Fibroblast of upper back skin (primary cell): ENCODE measurements at regions not wholly inside any gene's neighbourhood (a gene's known extent, or its start where the extent isn't known, plus 50 kb on each side); places are given as distances from the start of the nearest gene placed in this dataset.
"Not testable (repeated sequence)": the region's sequence is repeated elsewhere in the genome, so short reads cannot be mapped to it uniquely, and the experiment has no call there.

Experiments
- DNase-seq: peaks from one replicate; pipeline ENCODE4 v3.0.0-alpha.2; 2013

DNA sequence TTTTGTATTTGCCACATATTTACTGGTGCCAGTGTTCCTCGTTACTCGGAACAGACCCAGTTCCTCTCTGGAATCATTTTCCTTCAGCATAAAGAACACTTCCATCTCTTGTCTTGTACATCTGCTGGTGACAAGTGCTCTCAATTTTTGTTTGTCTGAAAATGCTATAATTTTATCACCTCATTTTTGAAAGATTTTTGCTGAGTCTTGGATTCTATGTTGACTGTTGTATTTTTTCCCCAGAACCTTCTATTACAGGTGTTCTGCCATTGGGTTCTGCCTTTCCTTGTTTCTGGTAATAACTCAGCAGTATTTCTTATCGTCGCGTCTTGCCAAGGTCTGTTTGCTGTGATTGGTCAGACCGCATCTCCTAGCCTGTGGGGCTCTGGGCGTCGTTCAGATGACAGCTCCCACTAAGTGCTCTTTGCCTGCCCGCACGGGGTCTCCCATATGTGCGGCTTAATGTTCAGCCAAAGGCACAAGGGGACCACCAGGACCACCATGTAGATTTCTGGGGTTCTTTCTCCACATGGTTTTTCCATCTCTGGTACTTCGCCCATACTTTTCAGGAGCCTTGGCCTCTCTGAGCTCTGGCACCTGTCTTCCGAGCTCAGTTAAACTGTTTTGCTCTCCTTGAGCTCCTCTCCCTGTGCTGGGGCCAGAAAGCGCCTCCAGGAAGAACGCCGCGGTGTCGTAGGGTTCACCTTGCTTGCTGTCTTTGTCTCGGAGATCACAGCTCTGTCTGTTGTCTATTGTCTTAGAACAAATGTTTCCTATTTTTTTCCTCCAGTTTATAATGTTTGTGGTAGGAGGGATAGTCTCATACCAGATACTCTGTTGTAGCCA lies 80.0 kb downstream of the METRNL start:
- DNase-seq = no peak

DNA sequence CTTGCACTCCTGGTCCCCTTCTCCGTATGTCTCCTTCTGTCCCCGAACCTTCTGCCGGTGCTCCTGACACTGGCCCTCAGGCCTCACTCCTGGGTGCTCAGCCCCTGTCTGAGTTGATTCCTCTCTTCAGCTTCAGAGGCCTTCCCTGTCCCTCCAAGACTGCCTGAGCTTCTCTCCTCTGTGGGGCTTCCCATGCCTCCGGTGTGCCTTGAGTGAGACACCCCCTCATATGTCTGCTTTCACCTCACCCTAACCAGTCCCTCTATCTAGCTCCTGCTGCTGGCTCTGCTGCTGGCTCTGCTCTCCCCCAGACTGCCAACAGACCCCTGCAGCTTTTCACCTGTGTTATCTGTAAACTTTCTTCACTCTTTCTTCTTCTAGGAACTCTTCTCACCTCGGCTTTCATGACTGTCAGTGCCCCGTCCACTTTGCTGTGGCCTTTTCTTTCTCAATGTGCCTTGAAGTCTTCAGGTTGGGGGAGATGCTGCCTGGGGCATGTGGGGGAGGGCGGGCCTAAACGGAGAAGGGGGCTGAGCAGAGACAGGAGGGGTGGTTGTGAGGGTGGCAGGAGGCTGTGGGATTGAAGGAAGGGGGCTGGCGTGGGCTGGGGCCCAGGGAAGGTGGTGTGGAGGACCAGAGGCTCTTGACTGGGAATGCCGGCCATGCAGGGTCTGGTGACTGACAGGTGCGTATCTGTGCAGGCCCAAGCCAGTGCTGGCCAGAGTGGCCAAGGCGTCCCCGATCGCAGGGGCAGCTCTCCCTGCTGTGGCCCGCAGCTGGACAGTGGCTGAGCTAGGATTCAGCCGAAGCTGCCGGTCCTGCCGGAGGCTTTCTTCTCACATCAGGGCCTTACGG lies 81.3 kb downstream of the METRNL start:
- no peak for DNase-seq

DNA sequence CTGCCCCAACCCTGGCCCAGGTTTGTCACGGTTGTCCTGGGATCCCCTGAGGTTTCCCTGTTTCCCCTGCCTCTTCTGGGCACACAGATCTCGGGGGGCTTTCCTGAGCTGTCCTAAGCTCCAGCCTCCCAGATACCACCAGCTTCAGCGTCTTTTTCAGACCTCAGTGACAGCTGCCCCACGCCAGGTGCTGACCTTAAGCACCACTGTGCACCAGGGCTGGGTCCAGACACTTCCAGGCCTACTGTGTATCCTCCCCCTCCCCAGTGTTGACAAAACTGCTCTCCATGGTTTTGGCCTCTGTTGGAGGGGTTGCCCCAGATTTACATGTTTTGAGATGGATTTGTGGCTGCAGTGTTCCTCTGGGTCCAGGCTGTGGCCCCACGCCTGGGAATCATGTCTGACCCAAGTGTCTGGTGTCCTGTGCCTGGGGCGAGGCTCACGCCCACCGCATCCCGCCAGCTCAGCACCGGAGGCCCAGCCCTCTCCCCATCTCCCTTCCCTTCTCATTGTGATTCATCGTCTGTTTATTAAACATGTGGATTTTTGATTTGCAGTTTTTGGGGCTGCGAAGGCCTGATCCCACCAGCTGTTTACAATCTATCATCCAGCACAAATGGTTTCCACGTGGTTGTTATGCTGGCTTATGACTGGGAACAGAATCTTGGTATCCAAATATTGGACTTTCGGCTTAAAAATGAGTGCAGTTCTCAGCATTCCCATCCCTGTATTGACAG lies 82.1 kb downstream of the METRNL start:
- DNase-seq = peak; percentile 77

DNA sequence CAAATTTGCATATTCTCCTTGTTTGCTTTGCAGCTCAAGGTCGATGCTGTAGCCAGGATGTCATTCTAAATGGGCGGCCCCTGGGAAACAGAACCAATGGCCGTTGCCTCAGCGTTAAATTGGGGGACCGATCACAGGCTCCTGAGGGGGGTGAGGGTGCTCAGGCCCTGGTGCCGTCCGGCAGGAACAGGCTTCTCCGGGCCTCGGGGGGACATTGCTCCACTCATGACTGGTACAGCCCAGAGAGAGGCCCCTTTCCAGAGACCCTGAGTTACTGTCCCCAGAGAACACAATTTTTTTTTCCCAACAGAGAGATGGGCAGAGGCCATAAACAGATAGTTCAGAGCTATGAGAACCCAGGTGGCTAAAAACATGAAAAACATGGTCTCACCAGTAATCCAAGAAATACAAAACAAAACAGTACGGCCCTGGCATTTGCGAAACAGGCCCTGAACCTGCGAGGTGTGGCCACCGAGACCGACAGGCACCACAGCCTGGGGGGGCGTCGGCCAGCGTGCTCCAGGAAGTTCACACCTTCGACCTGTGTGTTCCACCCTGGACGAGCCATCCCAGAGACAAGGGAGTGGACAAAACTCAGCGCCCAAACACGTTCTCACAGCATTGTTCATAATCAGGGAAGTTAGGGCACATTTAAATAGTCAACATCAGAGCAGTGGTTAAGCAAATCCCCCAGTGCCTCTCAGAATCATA lies 82.8 kb downstream of the METRNL start:
- no peak for DNase-seq

DNA sequence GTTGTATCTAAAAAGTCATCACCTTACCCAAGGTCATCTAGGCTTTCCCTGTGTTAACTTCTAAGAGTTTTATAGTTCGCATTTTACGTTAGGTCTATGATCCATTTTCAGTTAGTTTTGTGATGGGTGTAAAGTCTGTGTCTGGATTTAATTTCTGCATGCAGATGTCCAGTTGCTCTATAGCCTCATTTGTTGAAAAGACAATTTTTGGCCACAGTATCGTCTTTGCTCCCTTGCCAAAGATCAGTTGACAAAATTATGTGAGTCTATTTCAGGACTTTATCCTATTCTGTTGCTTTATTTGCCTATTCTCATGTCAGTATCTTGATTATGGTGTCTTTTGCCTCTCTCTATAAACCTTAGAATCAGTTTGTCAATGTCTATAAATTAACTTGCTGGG lies 85.1 kb downstream of the METRNL start:
- no peak for DNase-seq

DNA sequence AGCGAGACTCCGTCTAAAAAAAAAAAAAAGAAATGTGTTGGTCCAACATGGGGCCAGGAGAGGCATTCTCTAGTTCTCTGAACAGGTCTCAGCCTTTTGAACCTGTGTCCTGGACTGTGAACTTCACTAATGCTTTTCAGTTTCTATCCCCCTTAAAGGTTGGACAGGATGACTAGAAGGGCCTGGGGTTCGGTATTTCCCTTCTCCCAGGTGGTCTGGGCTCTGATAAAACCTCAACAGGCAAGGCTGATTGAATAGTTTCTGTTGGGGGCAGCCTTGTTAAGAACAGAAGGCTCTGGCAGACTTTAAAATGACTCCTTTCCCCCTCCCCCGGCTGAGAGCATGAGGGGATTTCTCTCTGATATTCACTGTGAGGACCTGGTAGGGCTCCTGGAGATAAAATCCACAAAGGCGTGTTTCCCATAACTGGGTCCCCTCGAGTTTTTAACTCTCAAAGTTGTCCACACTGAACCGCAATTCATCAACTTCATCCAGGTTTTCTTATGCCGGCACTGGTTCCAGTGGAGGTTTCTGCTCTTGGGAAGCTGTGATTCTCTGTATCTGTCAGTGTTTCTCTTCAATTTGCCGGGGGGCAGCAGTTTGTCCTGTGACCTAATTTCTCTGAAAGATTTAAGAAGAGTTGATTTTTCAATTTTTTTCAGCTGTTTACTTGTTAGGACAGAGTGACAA lies 91.3 kb downstream of the METRNL start:
- no peak for DNase-seq

DNA sequence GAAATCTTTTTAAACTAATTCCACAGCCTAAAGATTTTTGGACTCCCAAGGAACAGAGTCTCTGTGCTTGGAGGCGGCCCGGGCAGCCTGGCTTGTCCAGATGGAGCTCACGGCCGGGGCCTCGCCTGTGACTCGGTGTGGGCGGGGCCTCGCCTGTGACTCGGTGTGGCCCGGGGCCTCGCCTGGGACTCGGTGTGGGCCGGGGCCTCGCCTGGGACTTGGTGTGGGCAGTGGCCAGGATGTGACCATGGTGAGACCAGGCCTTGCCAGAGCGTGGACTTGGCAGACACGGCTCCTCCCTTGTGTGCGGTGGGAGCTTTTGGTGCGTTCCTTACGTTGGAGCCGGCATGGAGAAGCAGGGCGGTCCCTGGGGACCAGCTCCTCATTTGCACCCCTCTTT lies 92.3 kb downstream of the METRNL start:
- no peak for DNase-seq

DNA sequence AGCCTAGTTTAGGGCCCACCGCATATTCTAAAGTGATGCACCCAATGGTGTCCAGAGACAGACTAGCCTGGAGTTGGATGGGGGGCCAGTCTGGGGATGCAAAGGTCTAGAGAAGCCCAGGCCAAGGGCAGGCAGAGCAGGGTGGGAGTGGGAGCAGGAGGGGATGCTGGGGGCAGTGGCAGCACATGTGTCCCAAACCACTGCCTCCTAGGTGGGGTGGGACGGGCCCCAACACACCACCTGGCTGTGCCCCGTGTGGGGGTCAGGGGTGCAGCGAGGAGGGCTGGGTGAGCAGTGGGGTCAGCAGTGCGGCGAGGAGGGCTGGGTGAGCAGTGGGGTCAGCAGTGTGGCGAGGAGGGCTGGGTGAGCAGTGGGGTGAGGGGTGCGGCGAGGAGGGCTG lies 92.7 kb downstream of the METRNL start:
- DNase-seq = not testable (repeated sequence)

DNA sequence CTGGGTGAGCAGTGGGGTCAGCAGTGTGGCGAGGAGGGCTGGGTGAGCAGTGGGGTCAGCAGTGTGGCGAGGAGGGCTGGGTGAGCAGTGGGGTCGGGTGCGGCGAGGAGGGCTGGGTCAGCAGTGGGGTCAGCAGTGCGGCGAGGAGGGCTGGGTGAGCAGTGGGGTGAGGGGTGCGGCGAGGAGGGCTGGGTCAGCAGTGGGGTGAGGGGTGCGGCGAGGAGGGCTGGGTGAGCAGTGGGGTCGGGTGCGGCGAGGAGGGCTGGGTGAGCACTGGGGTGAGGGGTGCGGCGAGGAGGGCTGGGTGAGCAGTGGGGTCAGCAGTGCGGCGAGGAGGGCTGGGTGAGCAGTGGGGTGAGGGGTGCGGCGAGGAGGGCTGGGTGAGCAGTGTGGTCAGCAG lies 93.2 kb downstream of the METRNL start:
- not testable (repeated sequence) for DNase-seq

DNA sequence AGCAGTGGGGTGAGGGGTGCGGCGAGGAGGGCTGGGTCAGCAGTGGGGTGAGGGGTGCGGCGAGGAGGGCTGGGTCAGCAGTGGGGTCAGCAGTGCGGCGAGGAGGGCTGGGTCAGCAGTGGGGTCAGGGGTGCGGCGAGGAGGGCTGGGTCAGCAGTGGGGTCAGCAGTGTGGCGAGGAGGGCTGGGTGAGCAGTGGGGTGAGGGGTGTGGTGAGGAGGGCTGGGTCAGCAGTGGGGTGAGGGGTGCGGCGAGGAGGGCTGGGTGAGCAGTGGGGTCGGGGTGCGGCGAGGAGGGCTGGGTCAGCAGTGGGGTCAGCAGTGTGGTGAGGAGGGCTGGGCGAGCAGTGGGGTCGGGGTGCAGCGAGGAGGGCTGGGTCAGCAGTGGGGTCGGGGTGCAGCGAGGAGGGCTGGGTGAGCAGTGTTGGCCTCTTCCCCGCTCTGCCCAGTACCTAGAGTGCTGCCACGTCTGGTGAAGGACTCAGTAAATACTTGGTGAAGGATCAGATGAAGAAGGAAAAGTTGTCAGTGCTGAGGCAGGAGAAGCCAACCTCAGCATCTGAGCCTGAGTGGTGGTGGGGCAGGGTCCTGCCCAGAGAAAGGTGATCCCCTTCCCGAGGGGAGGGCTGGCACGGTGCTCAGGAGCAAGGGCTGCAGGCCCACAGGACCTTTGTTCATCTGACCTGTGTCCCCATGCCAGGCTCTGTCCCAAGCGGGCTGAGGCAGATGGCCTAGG lies 93.9 kb downstream of the METRNL start:
- not testable (repeated sequence) for DNase-seq

DNA sequence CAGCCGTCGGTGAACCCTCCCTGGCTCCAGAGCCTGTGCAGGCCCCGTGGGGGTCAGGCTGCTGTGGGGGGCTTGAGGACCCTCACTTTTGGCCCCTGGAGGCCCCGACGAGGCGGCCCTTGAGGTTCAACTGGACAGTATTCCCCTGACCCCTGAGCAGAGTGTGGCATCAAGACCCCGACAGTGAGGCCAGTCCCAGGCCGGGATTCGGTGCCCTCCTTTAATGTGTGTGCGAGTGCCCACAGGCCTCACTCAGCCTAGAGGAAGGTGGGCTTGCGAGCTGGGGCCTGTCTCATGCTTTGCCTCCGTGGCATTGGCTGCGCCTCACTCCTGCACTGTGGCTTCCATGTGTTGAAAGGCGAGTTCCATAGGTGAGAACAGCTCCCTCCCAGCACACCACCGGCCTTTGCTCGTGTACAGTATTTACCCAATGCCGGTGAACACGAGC lies 94.5 kb downstream of the METRNL start:
- no peak for DNase-seq

DNA sequence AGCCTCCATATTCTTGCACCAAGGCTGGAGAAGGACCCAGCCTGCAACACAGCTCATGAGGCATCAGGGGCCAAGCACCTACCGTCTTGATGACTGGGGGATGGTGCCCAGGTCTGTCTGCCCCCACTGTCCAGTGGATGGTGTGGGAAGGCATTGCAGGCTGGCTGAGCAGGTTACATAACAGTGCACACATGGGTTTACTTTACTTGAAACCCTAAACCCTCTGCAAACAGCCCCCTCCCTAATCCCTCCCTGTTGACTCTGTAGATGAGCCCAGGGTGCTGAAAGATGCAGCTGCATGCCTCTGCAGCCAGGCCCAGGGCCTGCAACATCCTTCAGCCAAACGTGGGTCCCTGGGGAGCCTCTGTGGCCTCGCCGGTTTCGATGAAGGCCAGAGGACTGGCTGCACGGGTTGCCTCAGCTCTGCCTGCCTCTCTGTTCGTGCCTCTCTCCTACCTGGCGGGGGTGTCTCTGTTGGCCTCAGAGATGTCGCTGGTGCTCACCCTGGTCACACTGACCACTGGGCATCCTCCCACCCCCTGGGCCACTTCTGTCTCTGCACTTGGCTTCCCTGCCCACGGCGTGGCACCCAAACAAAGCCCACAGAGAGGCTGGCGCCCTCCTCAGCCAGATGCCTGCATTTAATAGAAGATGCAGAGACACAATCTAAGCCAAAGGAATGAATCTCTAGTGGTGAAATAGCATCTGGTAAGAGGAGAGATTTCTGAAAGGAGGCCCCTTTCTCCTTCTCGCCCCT lies 95.1 kb downstream of the METRNL start:
- DNase-seq = peak; percentile 63

DNA sequence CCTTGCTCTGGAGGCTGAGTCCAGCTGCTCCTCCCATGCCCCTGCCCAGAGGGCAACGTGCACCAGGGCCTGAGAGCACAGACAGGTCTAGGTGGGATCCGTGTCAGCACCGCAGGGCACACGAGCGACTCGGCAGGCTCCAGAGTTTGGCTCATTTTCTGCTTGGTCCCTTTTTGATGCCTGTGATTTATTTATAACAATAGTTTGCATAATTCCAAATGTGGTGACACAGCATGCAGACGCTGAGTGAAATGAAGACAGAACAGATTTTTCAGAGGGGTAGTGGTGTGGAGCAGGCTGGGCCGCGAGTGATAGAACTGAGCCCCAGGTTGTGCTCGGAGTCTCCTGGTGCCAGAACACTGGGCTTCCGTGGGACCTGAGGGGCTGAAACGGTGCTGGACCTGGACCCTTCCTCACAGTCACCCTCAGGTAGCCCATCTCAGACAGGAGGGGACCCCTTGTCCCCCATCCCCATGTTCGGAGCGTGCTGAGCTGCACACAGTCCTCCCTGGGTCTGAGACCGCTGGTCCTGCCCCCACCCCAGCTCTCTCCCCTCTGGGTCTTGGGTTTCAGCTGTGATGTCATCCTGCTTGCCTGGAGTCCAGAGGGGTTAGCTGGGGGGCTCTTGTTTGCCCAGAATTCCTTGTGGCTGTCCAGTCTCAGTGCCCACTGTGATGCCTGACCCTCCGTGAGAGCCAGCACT lies 95.9 kb downstream of the METRNL start:
- no peak for DNase-seq

DNA sequence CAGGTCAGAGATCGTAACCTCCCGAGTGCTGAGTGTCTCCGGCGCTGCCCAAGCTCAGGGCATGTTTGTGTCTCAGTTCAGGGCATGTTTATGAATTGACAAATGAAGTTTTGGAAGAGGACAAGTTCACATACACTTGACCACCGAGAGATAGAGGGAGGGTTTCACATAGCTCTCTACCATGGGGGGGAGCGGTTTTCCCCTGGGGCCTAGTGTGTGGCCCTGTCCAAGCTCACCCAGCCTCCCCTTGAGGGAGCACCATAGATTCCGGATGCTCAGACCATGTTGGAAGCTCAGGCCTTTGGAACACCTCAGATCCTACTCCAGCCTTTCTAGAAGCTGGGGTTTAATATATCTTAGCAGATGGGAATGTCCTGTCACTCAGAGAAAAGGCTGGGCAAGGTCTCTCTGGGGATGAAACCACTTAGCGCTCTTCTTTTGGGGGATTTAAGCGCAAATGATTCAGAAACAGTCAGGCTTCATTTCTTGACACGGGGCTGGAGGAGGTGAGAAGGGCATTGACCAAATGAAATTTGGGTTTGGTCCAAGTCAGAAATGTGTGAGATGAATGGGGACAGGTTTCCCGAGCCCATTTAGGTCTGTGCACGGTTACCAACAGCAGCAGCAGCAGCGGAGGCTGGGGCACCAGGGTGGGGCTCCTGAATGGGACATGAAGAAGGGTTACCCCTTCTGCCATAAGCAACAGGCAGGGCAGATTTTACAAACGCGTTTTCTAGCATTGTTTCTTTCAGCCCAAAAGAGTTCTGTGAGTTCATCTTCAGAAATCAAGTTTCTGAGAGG lies 96.6 kb downstream of the METRNL start:
- no peak for DNase-seq

DNA sequence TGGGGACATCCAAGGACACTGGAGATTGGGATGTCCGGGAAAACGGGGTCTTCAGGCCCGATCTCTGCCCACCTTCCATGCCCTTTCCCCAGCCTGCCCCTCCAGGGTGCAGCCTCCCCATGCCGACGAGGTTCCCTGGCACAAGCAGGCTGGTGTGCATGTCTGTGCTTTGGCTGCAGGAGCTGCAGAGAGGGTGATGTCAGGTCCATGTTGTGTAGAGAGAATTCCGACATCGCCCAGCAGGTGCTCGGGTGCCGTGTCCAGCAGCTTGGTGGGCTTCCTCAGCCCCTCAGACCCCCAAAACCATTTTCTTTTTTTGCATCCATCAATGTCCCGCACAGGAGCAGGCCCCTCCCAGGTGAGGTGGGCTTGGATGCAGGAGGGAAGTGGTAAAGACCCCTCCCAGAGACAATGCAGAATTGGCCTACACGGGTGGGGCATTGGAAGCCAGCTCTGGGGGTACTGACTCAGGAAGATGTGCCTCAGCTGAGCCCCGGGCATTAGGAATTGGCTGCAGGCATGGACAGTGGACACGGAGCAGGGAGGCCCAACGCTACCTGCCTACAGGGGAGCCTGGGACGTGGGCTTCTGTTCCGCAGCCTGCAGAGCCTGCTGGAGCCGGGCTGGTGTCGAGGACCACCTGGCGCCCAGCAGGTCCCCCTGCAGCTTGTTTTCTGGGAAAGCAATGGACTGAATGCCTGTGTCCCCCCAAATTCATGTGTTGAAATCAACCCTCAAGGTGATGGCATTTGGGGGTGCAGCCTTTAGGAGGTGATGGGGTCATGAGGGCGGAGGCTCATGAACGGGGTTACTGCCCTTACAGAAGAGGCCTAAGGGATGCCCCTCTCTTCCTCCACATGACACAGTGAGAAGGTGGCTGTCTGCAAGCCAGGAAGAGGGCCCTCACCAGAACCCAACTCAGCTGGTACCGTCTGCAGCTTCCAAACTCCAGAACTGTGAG lies 97.5 kb downstream of the METRNL start:
- no peak for DNase-seq

DNA sequence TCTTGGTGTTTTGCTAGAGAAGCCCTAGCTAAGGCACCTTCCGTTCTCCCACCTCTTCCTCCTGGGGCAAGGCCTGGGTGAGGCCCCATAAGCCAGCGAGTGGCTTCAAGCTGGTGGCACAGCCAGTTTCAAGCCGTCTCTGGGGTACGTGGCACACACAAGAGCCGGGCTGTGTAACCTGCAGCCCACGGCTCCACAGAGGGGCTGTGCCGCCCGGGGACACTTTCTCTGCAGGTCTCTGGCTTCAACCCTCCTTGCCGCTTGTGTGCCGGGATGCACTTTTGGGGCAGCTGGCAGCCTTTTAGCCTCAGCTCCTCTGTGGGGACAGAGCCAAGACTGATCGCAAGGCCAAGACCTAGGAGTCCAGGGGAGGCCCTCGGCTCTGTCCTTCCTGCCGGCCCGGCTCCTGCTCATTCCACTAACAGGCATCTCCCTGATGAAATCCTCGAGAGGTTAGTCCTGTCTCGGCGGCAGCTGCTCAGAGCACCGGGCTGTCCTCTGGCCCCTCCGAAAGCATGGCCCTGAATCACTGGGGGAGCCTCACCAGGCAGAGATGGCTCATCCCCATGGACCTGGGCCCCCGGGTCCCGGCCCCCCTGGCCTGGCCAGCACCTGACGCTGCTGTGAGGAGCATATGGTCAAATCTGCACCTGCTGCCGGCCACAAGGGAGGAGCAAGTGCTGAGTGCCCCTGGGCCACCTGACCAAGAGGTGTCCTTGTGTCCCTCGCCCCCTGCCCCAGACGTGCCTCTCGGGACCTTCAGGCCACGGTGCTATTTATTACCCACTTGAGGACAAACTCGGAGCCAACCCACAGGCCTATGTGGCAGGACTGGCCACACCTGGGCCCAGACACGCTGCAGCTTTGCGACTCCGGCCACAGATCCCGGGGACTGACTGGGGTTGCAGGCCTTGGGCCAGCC lies 98.5 kb downstream of the METRNL start:
- DNase-seq = no peak
